Astrocyte of the cerebellum (primary cell): ENCODE measurements at regions not wholly inside any gene's neighbourhood (a gene's known extent, or its start where the extent isn't known, plus 50 kb on each side); places are given as distances from the start of the nearest gene placed in this dataset.

Source experiments
- DNase-seq: peaks from one replicate; pipeline ENCODE4 v3.0.0-alpha.2; 2011; ENCODE audit warnings: low read depth
- H3K4me3 ChIP-seq: 2 replicates; pipeline ENCODE4 v1.5.1; 2011; ENCODE audit warnings: mild to moderate bottlenecking, low read depth, low read length, moderate library complexity
- in situ Hi-C: cut with HindIII; loops from 2 replicates; pipeline ENCODE4 v1.10.0; 2017; ENCODE audit warnings: low sequenced_read_pairs
- TF ChIP-seq, protein P1 (sequence below): IDR thresholded peaks from 2 replicates; pipeline ENCODE4 v1.5.1; 2012; ENCODE audit warnings: low read length, low read depth, moderate library complexity, mild to moderate bottlenecking; ENCODE audit errors: missing control alignments

- no peak for DNase-seq
- no peak overlapping the region for H3K4me3 ChIP-seq
- in situ Hi-C loops: no loop called here
- TF ChIP-seq, protein P1, sequence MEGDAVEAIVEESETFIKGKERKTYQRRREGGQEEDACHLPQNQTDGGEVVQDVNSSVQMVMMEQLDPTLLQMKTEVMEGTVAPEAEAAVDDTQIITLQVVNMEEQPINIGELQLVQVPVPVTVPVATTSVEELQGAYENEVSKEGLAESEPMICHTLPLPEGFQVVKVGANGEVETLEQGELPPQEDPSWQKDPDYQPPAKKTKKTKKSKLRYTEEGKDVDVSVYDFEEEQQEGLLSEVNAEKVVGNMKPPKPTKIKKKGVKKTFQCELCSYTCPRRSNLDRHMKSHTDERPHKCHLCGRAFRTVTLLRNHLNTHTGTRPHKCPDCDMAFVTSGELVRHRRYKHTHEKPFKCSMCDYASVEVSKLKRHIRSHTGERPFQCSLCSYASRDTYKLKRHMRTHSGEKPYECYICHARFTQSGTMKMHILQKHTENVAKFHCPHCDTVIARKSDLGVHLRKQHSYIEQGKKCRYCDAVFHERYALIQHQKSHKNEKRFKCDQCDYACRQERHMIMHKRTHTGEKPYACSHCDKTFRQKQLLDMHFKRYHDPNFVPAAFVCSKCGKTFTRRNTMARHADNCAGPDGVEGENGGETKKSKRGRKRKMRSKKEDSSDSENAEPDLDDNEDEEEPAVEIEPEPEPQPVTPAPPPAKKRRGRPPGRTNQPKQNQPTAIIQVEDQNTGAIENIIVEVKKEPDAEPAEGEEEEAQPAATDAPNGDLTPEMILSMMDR: no peak
These were observed 501.3 kb upstream of the SULF2 start for GRCh38 chr20:48286601-48287000.

- no peak for DNase-seq
- TF ChIP-seq, protein P1: no peak
- in situ Hi-C loops: no loop called here
- no peak overlapping the region for H3K4me3 ChIP-seq
These were observed 500.4 kb upstream of the SULF2 start for GRCh38 chr20:48285656-48286055.

DNA sequence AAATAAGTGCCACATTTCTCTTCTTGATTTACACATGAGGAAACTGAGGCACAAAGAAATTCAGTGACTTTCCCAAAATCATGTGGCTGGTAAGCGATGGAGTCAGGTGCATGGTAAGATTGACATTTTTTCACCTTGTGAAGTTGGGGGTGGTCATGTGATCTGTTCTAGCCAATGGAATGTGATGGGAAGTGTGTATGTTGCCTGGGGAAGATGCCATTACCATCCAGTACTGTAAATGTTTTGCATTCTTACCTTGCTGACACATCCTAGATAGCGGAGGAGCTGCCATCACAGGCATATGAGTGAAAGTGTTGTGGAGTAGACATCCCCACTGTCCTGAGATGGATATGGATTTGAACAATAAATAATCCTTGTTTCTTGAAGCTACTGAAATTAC is 499.6 kb upstream of the SULF2 start:
- TF ChIP-seq, protein P1: no peak
- no peak for DNase-seq
- no peak overlapping the region for H3K4me3 ChIP-seq
- in situ Hi-C loops: no loop called here

- no peak for DNase-seq
- in situ Hi-C loops: no loop called here
- H3K4me3 ChIP-seq: no peak overlapping the region
- TF ChIP-seq, protein P1: no peak
These were observed 499.0 kb upstream of the SULF2 start for GRCh38 chr20:48284315-48284714.

- peak; percentile 82 for DNase-seq
- H3K4me3 ChIP-seq: no peak overlapping the region
- in situ Hi-C loops: no loop called here
- TF ChIP-seq, protein P1: no peak
These were observed 498.3 kb upstream of the SULF2 start for GRCh38 chr20:48283470-48284110.

GRCh38 chr20:48282591-48283228 is 497.4 kb upstream of the SULF2 start:
- in situ Hi-C loops: no loop called here
- TF ChIP-seq, protein P1: no peak
- H3K4me3 ChIP-seq: no peak overlapping the region
- DNase-seq: no peak
